ENCODE measurements at regions not wholly inside any gene's neighbourhood (a gene's known extent, or its start where the extent isn't known, plus 50 kb on each side); places are given as distances from the start of the nearest gene placed in this dataset.

DNA sequence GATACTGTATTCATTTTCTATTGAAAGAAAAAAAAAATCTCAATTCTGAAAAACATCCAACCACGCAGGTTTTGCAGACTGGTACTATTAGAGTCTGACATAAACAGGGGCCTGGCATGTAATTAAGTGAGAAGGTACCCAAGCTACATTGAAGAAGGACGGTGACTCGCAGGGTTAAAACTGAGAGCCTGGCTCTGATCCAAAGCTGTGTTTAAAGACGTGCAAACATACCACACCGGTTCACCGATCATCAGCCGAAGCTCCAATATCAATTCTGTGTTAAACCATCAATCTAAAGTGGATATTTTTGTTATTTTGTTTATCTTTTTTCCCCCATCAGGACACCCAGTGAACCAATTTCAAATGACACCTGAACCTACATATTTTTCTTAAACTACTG, 108.1 kb upstream of the DIO3 start:
- no peak for DNase-seq (ENCODE audit: low spot score)

DNA sequence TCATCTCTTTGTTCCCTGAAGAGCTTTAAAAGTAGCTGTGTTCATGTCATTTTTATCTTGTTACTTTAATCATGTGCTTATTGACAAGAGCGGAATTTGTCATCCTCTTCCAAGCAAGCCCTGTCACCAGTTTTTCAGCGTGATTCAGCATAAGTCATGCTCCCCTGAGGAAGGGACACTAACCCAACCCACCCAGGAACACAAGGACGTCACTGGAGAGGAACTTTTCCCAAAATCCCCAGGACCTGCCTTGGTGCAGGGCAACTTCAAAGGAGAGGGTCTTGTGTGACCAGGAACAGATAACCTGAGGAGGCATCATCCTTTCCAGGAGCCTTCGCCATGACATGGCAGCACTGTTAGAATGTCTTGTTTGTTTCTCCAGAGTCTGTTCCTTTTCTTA, 107.1 kb upstream of the DIO3 start:
- no peak for DNase-seq (ENCODE audit: low spot score)

GRCh38 chr14:101456246-101457175, 104.8 kb upstream of the DIO3 start:
- DNase-seq (ENCODE audit: low spot score): peak; percentile 70

- DNase-seq (ENCODE audit: low spot score): peak; percentile 46
Observed at GRCh38 chr14:101457301-101457935, 103.9 kb upstream of the DIO3 start.

DNA sequence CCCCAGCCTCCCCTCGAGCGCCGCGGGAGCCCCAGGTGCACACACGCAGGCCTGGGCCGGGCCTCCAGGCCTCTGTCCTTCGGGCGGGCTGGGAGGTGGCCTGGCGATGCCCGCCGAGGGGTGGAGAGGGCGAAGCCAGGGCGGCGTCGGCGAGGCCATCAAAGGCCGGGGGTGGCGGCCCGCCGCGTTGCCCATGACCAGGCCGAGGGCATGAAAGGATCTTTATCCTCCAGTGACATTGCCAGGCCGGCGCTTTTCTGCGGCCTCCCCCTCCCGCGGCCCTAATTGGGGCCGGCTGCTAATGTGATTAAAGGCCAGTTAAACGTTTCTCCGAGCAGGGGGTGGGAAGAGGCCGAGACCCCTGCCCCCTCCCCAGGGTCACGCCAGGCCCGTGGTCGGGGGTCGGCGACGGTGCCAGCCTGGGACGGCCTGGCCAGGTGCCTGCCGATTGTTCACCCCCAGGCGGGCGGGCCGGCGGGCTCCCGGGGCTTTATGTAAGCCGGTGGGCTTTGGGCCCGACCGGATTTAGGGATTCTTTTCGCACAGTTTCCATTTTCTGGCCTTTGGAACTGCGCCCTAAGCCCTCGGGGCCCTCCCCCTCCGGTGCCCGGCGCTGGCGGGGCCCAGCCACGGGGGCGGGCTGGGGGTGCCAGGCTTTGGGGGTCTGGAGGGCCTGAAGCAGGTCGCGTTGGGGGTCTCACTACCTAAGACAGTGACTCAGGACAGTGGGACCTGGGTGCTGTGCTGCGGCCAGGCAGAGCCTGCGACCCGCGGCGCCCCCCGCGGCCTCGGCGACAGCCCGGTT, 103.2 kb upstream of the DIO3 start:
- DNase-seq (ENCODE audit: low spot score): peak; percentile 36

- peak; percentile 56 for DNase-seq (ENCODE audit: low spot score)
Observed at GRCh38 chr14:101458741-101459550, 102.3 kb upstream of the DIO3 start.

DNA sequence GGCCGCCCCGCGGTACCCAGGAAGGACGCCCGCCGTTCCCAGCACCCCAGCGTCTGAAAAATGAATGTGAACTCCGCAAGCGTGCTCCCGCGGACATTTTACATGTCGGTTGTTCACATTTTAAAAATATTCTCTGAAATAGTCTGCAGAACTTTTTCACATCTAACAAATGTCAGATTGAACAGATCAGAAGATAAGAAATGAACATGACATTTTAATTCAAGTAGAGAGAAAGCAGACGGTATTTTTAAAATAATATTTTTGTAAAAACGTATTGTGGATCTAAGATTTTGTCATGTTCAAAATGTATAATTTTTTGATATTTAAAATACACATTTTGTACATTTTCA, 101.8 kb upstream of the DIO3 start:
- no peak for DNase-seq (ENCODE audit: low spot score)

DNA sequence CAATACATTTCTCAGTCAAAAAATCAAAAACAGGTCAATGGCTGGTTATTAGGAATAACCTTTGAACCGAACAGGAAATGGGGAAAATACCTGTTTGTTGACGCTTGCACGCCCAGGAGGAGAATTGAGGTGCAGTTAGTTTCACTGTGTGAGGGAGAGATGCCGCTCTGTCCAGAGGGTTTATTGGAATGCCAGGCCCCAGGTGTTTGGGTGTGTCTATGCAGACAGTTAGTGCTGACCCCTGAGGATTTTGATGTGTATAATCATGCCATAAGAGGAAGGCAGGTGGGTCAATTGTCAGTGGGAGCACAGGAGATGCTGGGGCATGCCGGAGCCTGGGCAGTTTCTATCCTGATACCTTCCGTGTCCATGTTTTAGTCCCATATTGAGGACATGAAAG, 100.8 kb upstream of the DIO3 start:
- DNase-seq (ENCODE audit: low spot score): no peak

DNA sequence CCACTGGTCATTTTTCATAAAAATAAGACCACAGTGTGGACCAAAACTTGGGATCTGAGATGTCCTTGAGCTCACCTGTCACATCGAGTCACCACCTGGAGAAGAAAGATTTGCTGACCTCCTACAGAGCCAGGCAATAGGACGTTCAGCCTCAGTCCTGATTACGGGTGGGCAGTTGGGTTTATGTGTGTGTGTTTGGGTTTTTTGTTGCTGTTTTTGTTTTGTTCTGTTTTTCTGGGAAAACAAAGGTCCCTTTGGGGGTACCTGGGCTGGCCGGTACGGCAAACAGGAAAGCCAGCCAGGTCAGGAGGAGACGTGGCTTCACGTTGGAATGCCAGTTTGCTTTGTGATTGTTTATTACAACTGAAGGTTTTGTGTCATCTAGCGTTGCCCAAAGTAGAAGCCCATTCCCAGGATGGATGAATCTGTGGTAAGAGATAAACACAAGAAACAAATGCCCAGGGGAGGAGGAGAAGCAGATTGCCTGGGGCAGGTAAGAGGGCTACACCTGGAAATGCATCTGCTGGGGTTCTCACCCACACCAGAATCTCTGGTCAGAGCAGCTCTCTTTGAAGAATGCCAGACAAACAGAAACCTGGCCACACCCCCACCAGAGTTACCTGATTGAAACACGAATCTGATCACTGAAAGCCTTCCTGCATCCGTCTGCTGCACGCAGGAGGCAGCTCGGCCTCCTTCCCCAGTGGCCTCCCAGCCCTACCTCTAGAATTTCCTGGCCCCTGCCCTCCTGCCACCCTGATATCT, 100.1 kb upstream of the DIO3 start:
- DNase-seq (ENCODE audit: low spot score): no peak

- no peak for DNase-seq (ENCODE audit: low spot score)
Observed at GRCh38 chr14:101461891-101462290, 99.4 kb upstream of the DIO3 start.

GRCh38 chr14:101462726-101463565, 98.3 kb upstream of the DIO3 start:
- DNase-seq (ENCODE audit: low spot score): no peak

- DNase-seq (ENCODE audit: low spot score): no peak
Observed at GRCh38 chr14:101463566-101464171, 97.6 kb upstream of the DIO3 start.

DNA sequence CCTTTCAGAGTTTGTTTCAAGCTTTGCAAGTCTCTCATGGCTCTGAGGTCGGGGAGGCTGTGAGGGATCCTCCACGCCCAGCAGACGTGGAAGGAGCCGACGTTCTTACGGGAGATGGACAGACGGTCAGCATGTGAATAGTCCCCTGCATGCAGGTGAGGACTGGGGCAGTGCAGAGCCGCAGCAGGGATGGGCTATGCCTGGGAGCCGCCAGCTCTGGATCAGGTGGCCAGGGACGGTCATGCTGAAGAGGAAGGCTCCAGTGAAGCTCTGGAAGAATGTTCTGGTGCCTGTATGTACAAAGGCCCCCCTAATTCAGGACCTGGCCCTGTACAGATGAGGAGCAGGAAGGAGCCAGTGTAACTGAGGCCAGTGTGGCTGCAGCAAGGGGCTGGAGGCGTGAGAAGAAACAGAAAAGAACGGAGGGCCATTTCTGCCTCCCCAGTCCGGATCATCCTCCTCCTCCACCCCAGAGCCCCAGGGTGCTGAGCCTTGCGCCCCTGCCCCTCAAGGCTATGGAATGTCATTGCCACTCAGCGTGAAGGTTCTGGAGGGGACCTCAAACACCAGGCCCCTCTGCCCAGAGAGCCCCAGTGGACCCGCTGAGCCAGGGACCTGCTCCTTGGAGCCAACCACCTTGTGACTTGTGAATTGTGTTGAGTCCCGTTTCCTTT, 96.8 kb upstream of the DIO3 start:
- no peak for DNase-seq (ENCODE audit: low spot score)

DNA sequence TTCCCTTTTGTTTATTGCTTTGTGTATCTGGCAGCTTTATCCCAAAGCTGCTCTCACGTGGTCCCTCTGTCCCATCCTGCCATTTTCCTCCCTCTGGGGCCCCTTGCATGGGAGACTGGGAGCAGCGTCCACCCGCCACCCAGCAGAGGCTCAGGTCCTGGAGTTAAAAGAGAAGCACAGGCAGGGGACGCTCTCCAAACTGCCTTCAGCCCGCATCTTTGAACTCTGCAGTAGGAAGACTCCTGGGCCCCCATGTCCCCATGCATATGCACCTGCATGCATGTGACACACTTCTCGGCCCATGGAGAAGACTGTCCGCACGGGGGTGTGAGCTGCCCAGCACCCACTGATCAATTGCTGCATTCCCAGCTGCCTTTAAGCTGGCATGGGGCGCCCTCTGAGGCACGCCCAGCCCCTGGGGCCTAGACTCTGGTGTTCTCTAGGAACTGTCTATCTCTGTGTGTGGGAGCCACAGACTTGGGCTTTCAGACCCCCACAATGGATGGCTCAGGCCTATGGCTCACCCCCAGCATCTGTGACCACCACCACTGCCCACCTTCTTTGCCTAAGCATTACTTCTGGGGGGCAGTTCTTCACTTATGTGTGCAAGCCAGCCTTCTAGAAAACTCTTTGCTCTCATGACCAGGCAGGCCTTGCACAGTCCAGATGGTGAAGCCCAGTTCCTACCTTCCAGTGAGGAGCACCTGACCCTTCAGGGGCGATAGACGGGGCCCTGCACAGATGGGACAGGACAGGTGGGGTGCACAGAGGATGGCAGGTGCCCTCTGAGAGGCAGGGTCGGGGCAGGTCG, 96.1 kb upstream of the DIO3 start:
- DNase-seq (ENCODE audit: low spot score): no peak

DNA sequence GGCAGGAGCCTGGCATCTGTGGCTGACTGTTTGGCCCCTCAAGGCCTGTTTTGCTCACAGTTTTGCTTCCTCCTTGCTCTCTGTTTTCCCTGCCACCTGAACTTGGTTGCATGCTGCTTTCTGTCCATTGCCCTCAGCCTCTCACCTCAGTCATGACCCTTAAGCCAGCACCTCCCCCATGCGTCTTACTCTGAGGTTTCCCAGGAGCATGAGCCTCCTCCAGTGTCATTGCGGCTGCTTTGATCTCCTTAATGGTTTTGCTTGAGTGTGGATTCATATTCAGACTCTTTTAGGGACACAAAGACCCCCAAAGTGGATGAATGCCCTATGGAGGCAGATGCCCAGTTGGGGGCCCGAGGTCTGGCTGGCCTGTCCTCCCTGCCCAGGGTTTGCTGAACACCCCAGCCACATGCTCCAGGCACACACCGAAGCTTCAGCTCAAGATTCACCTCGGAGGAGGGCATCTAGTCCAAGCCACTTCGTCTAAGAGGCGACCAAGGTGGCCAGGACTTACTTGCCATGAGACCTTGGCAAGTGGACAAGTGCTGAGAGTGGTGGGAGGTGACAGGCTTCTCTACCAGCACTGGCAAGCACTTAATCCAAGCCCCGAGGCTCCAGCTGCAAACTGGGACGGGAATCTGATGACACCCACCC, 95.4 kb upstream of the DIO3 start:
- no peak for DNase-seq (ENCODE audit: low spot score)

DNA sequence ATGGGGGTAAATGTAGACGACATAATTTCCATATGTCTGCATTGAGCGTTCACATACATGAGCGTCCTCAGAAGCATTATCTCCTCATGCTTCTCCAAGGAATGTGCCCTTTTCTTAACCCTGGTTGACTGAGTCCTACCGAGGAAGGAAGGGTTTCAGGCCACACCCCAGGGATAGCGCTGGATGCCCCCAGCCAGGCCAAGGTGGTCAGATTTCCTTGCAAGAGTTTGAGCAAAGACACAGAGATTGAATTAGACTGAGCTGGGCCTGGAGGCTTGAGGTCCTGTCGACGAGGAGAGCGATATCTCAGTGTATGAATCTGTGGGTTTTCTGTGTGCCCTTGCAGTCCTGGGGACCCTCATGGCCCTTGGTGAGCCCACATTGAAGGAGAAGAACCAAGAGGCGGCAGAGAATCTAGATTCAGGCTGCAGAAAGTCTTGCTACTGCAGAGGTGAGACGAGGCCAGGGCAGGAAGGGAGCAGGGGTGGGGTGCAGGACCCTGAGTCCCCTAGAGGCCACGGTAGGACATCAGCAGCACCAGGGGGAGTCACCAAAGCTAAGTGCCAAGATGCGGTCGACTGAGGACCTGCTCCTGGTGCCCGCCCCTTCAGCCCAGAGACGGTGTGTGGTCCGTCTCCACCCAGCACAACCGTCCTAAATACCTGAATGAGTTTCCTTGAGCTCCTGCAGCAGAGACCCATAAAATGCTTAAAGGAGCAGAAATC, 94.7 kb upstream of the DIO3 start:
- DNase-seq (ENCODE audit: low spot score): no peak

All from iPS-NIHi11 (cell line).